HG03196 (cell line): ENCODE measurements at regions not wholly inside any gene's neighbourhood (a gene's known extent, or its start where the extent isn't known, plus 50 kb on each side); places are given as distances from the start of the nearest gene placed in this dataset.

Source experiments
- ATAC-seq: cut with Tn5 transposase; IDR thresholded peaks from one replicate; pipeline ENCODE4 v1.9.1; 2021; ENCODE audit not compliant: unreplicated experiment

DNA sequence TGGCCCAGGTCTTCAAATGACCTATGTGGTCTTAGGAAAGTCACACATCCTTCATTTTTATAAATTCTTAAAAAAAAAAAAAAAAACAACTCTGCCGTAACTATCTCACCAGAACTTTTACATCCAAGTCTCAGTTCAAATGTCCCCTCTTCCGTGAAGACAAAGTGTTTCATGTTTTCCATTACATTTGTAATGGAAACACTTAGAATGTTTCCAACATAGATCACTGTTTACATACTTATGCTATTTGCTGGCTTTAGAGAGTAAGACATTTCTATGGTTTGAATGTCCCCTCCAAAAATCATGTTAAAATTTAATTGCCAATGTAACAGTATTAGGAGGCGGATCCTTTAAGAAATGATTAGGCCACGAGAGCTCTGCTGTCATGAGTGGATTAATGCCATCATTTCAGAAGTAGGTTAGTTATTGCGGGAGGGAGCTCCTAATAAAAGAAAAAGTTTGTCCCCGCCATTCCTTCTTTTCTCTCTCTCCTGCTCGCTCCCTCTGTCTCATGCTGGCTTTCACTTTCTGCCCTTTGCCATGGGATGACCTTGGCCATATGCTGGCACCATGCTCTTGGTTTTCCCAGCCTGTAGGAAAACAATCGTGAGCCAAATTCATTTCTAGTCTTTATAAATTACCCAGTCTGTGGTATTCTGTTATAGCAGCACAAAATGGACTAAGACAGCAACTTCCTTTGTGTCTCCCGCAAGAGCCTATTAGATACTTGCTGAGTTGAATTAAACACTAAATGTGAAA, 887.8 kb upstream of the SOX9 start:
- no peak for ATAC-seq

DNA sequence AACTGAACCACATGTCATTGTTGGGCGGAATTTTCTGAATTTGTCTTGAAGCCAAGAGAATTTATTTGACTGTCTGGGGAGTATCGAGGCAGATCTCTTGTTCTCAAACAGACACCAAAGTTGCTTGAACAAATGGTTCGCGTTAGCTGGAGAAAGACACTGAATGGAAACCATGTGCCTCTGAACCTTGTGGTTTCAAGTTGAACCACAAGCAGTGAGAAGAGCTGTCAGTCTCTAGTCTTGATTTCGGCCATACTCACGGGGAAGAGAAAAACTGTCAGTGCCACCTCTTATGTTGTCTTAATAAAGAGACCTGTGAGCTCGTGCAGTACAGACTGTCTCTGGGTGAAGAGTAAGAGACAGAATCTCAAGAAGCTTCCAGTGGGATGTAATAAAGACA, 886.5 kb upstream of the SOX9 start:
- ATAC-seq, result no peak

DNA sequence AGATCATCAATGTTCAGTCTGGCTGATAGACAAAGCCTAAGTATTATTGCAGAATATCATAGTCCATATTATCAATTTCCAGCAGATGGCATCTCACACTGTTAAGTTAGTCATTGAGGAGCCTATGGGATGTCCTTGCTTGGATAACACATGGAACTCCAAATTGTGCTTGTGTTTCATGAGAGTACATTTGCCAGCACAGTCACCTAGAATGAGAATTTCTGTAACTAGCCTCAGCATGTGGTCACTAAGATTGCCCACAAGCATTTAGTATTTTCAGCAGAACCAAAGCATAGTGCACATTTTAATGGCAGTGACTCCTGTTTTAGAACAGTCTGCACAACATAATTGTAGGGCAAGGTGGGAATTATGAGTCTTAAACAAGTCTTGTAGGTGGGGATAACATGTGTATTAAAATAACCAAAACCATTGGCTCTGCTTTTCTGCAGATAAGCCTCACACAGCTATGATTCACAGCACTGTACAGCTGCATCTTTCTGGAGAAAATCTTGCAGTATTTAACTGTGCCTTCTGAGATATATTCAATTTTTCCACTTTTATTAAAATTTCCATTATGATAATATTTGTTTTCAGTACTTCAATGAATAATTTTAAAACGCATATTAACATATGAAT, 882.8 kb upstream of the SOX9 start:
- no peak for ATAC-seq

DNA sequence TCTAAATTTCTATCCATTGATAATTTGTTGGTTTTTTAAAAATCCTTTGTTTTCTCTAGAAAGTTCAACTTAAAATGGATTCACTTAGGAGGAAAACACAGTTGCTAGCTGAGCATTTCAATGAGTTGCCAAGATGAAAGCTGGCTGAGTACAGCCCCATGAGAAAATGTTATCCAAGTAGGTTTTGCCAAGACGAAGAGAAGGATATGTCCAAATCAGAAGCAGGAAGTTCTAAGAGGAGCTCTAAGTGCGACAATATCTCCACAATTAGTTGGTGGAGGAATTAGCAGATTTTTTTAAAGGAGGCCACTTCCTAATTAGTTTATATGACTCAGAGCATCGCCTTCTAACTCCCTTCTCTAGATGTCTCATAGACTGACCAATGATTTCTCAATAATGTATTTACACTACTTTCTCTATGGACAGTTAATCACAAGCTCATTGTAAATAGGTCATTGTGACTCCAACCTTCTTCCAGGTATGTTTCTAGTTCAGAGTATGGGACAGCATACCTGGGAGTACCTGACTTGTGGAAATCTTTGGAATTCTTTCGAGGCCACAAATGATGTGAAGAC, 873.3 kb upstream of the SOX9 start:
- ATAC-seq, result no peak

DNA sequence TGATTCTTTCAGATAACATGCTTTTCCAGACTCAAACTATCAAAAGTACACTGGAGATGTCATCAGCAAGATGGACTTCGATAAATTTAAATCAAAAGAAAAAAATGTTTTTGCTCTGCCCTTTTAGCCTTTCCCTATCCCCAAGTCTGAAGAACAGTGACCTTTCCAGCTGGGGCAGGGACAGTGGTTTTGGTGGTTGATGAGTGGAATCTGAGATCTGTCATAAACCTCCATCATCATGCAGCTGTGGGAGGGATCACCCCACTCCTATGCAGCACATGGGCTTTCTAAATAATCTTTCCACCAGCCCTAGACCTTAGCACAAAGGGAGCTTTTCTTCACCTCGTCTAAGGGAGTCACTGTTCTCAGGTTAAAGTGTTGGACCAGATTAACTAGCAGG, 869.5 kb upstream of the SOX9 start:
- ATAC-seq, result no peak

DNA sequence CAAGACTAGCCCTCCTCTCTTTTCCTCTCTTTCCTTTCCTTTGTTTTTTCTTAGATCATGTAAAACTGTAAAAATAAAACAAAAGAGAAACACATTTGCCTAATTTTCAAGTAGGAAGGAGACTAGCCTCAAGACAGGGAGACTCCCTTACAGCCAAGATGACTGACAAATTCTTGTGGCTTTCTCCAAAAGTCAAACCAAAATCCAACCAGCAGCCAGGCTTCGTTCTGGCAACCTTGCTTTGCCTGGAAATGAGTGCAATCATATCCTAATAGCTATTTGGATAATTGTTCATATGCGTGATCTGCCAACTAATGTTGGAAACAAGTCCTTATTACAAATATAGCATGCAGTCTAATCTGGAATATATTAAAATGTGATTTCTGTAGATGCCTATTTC, 868.9 kb upstream of the SOX9 start:
- ATAC-seq, result no peak

DNA sequence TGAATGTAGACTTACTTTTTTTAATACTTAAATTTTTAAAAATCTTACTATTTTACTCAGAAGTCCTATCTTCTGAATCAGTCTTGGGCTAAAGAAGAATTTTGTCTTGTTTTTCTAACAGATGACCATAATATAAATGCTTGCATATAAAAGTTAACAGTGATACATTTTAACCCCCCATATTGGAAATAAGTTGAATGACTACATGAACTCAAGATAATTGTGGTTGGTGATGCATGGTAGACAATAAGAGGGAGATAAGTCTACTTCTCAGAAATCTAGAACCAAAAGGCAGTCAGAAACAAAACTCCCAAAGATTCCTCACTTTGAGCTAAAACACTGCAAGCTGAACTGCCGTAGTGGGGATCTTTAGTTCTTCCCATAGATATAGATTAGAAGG, 868.4 kb upstream of the SOX9 start:
- no peak for ATAC-seq

DNA sequence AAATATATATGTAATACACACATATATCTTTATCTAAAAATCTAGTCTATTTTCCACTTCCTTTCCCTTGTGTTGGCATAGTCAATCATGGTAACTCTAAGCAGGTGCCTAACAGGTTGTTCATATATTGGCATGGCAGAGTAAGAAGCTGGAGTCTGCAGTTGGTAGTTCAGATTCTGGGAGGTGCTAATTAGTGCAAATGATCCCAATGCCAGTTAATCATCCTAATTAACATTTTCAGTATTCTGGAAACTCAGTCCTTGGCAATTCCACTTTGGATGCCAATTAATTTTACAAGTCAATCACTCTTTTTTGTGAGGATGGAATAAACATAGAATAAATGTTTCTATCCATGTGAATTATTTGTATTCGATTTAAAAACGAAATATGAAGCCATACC, 863.7 kb upstream of the SOX9 start:
- no peak for ATAC-seq

DNA sequence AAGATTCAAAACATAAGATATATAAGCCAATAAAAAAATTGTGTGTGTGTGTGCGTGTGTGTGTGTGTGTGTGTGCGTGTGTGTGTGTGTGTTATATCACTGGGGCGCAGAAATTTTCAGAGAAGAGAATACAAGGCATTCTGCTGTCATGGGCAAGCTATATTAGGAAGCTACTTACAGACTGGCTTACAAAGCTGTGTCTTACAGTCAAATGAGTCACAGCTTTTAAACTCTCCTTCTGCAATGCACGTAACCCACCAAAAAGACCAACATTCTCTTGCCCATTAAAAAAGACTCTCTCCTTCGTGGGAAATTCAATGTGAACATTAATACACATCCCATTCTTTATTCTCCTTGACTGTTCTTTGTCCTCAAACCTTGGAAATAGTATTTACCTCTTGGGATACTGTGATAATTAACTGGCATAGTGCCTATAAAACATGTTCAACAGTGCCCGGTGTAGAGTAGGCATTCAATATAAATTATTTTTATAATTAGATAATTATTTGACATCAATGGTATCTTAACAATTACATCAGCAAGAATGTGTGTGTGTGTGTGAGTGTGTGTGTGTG, 860.4 kb upstream of the SOX9 start:
- no peak for ATAC-seq

DNA sequence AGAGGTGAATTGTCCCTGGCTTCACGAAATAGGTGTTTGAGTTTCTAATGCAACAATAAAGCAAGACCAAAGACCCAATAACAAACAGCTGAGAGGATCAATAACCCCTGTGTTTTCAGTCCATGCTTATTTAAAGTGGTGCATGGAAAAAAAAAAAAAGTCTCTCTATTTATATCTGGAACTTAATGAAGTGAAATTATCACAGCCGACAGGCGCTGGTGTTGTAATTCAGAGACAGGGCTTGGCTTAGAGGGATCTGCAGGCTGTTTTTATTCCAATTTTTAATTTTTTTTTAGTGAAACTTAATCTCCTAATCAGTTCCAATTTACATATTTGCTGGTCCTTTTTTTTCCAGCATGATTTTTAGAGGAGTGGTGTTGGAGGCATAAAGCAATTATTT, 858.2 kb upstream of the SOX9 start:
- no peak for ATAC-seq

DNA sequence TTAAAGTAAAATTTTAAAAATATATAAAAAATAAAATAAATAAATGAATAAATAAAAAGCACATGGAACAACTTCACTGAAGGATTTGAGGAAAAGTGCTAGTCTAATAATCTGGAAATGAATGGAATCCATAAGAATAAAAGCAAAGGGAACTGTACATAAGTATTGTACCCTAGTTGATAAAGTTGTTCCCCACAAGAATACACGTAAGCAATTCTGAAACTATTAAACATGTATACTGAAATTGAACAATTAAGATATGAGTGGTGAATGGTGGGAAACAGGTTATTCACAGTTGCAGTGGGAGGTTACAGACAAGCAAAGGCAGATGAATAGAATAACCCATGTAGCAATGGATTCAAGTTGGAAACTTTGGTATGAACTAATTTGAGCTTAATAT, 853.2 kb upstream of the SOX9 start:
- no peak for ATAC-seq

DNA sequence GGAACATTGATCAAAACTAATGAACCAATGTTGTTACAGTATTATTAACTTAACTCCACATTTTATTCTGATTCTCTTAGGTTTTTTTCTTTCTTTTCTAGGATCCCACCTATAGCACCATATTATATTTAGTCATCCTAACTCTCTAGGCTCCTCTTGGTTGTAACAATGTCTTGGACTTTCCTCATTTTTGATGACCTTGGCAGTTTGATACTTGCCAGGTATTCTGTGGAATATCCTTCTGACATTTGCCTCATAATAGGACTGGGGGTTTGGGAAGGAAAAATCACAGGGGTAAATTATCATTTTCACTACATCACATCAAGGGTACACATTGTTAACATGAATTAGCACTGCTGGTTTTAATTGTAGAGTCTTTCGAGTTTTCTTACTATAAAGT, 851.6 kb upstream of the SOX9 start:
- ATAC-seq, result no peak

DNA sequence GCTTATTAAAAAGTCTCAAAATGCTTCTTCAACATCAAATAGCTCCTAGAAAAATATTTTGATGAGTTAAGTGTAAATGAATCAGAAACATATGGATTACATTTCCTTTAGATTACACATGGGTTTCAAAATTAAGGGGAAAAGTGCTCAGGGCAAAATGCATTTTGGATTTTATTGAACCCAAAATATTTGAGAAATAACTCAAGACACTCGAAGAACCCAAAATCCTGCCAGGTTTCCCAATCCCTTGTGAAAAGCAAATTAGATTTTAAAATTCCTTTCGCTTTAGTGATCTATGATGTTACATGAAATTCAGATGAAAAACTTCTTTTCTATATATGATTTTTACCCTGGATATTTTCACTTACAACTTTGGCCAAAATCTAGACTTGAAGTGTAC, 847.4 kb upstream of the SOX9 start:
- ATAC-seq, result no peak

DNA sequence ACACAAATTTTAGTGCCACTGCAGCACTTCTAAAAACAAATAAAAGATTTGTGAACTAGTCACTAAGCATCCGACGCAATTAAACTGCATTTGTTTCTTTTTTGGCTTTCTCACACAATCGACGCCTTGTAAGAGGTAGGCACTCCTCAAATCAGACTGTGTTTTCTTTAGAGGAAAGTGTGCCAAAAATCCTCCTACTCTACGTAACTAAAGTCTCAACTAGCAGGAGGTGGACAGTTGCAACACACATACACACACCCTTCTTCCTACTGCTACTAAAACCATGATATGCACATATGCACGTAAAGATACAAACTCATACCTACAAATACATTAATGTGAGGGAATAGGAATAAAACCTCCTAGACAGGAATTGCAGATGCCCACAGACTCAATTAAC, 844.7 kb upstream of the SOX9 start:
- no peak for ATAC-seq

DNA sequence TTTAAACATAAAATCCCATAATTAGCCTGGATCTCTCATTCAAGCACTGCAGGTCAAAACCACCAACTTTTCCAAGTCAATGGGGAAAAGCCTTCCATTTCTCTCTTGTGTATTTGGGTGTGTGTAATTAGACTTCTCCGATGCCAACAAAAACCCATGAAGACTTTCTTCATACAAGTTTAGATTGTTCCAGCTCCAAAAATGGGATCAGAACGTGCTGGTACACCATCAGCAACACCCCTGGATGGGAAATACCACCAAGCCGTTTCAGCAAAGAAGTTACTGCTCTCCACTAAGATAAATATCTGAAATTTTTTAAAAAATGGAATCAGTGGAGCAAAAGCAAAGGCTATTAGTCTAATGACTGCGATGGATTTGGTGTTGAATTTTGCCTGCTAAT, 837.3 kb upstream of the SOX9 start:
- ATAC-seq, result no peak

DNA sequence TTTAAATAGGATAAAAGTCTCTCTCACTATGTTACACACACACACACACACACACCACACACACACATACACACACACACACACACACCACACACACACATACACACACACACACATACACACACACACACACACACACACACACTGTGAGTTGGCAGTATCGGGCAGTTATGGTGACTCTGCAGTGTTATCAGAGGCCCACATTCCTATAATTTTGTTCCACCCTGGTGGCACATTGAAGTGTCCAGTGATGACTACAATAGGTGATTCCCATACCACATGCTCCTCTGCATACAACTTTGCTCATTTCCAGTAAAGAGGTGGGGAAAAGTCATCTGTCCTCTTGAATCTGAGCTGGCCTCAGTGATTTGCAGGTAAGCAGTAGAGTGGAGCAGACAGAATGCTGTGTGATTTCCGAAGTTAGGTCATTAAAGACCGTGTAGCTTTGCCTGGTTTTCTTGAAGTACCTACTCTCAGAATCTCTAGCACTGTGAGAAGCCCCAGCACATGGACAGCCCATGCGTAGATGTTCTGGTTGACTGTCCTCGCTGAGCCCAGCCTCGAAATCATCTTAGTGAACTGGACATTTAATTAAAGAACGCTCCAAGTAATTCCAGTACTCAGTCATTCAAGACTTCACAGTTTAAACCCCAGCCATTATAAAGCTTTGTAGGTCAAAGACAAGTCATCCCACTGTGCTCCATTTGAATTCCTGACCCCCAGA, 836.6 kb upstream of the SOX9 start:
- ATAC-seq, result no peak

DNA sequence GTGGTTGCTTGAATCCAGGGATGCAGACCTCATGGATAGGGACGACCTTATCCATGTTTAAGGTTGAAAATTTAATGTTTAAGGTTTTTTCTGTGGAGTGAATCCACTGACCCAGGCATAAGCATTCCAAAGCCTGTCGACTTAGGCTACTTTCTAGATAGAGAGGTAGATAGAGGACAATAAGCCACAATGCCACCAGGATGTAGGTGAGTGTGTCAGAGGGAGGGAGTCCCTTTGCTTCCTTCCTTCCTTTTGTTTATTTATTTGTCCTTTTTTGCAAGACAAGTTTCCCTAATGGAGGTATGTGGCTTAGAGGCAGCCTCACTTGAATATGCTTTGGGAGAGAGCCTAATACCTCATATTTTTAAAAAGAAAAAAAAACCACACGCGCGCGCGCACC, 834.2 kb upstream of the SOX9 start:
- ATAC-seq, result no peak

DNA sequence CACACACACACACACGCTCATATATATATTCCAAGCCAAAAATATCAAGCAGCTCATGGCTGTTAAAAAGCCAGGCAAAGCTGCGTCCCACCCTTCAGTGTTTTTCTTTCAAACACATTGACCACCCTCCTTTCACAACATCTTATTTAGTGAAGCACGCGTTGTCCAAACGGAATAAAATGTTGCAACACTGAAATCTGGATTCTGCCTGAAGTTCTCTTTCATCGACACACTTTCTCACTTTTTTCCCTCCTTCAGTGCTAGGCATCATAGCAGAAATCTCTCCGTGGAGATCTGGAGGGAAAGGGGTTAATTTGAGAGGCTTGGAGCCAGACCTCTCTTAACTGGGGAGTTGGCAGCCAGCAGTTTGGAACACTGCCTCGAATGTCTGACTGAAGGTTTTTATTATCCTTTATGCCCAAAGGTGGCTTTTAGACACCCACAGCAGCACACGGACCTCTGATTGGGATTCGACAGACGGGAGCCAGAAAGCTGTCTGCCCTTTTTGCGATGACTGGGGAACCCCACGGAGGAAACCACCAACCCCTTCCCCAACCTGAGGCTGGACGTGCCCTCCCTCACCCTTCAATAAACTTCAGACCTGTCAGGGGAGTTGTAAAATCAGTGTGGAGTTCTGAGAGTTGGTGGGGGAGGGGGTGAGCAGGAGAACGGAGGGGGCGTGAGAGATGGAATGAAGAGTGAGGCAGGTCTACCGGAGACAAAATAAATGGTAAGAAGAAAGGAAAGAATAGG, 833.6 kb upstream of the SOX9 start:
- no peak for ATAC-seq

DNA sequence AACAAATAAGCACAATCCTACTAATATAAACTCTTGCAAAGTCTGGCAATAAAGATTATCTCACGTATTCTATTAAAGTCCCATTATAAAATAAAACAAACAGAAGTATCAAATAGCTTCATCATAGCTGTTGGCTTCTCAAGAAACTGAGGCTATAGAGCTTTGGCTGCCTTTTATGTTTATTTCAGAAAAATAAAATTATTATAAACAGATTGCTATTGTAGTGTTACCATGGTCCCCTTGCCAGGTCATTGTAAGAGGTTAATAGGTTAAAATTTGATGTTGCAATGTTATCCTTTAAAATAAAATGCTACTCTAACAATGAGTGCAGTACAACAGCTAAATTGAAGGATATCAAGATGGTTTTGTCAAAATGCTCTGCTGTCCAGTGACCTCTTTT, 828.8 kb upstream of the SOX9 start:
- no peak for ATAC-seq

DNA sequence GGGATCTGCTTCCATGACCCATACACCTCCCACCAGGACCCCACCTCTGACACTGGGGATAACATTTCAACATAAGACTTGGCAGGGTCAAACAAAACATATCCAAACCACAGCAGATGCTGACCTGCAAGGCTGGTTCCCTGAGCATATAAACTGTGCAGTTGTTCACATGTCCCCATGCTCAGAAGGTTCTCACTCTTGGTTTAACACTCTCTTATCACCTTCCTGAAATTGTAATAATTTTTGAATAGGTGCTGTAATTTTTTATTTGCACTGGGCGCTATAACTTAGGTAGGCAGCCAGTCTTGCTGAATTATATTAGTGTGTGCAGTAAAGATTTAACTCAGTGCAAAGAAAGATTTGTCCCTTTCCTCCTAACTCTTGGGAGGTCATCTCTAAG, 824.8 kb upstream of the SOX9 start:
- ATAC-seq, result no peak

DNA sequence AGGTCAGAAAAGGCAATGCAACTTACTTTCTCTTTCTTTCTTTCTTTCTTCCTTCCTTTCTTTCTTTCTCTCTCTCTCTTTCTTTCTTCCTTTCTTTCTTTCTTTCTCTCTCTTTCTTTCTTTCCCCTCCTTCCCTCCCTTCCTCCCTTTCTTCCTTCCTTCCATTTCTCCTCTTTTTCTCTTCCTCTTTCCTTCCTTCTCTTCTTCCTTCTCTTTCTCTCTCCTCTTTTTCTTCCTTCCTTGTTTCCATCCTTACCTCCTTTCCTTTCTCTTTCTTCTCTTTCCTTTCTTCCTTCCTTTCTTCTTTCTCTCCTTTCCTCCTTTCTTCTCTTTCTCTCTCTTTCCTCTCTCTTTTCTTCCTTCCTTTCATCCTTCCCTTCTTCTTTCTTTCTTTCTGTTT, 819.8 kb upstream of the SOX9 start:
- no peak for ATAC-seq
